WERI-Rb-1 (cell line): ENCODE measurements at regions not wholly inside any gene's neighbourhood (a gene's known extent, or its start where the extent isn't known, plus 50 kb on each side); places are given as distances from the start of the nearest gene placed in this dataset.
A peak's percentile ranks its signal among the peaks of the same experiment; 100 is the strongest.

ENCODE experiments used
- DNase-seq: peaks from one replicate; pipeline ENCODE4 v3.0.0-alpha.2; 2020
- H3K27ac ChIP-seq: fragments of 250-450 bp; sonication (Bioruptor Pico); 2 replicates; pipeline ENCODE4 v1.5.1; 2020; ENCODE audit warnings: mild to moderate bottlenecking, moderate library complexity
- H3K27me3 ChIP-seq: fragments of 250-450 bp; sonication (Bioruptor Pico); 2 replicates; pipeline ENCODE4 v1.5.1; 2021; ENCODE audit warnings: mild to moderate bottlenecking, low read depth, moderate library complexity; ENCODE audit not compliant: insufficient read depth, severe bottlenecking
- H3K36me3 ChIP-seq: fragments of 250-450 bp; sonication (Bioruptor Pico); 2 replicates; pipeline ENCODE4 v1.5.1; 2020; ENCODE audit warnings: mild to moderate bottlenecking, moderate library complexity
- H3K4me3 ChIP-seq: 2 replicates; pipeline ENCODE4 v1.5.1; 2011; ENCODE audit warnings: low read depth, mild to moderate bottlenecking, control low read depth, low read length
- H3K9me3 ChIP-seq: fragments of 250-450 bp; sonication (Bioruptor Pico); 2 replicates; pipeline ENCODE4 v1.5.1; 2021; ENCODE audit warnings: mild to moderate bottlenecking, moderate library complexity; ENCODE audit not compliant: severe bottlenecking
- CTCF ChIP-seq: IDR thresholded peaks from 2 replicates; pipeline ENCODE4 v1.5.1; 2011; ENCODE audit warnings: low read depth, mild to moderate bottlenecking, control low read depth, inconsistent platforms, low read length

- no peak for DNase-seq
- H3K4me3 ChIP-seq: no peak overlapping the region
- H3K9me3 ChIP-seq: no peaks in the 10 kb centered on the region
- no peak overlapping the region for H3K27ac ChIP-seq
- no peaks in the 10 kb centered on the region for H3K27me3 ChIP-seq
- no peaks in the 10 kb centered on the region for H3K36me3 ChIP-seq
- TF ChIP-seq CTCF: no peak
Observed at GRCh38 chrX:26952213-26952612, 510.9 kb downstream of the PPP4R3C start.

DNA sequence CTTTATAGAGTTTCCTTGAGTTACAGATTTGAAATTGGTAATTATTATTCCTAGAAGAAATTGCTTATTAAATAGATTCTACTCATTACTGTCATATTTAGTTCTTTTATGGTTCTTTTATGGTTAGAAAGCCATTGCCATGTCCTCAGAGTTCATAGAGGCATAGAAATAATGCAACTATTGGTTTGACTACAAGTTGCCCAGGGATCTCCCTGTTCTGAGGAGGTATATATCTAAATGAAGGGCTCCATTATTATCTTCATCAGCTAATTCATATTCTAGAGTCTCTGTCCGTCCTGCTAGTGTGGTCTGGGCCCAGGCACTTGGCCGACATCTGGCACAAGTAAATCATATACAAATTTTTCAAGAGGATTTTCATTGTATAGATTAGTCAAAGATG, 535.7 kb downstream of the PPP4R3C start:
- no peak for TF ChIP-seq CTCF
- H3K4me3 ChIP-seq: no peak overlapping the region
- no peak overlapping the region for H3K27ac ChIP-seq
- no peaks in the 10 kb centered on the region for H3K36me3 ChIP-seq
- no peak for DNase-seq
- no peaks in the 10 kb centered on the region for H3K9me3 ChIP-seq
- H3K27me3 ChIP-seq: no peaks in the 10 kb centered on the region

DNA sequence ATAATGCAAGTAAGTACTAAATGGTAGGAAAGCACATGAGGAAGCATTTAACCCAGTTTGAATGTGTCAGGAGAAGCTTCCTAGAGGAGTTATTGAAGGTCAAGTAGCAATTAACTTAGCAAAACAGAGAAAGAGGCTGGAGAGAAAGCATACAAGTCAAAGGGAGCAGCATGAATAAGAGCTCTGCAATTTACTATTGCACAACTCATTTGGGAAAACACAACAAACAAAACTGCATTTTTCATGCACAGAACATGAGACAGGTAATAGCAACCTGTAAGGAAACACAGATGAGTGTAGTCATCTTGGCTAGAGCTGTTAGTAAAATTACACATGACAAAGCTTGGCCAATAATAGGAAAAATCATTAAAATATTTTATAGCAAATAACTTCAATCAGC, 538.1 kb downstream of the PPP4R3C start:
- no peak overlapping the region for H3K4me3 ChIP-seq
- H3K9me3 ChIP-seq: no peaks in the 10 kb centered on the region
- no peaks in the 10 kb centered on the region for H3K36me3 ChIP-seq
- H3K27me3 ChIP-seq: no peaks in the 10 kb centered on the region
- no peak for DNase-seq
- no peak overlapping the region for H3K27ac ChIP-seq
- no peak for TF ChIP-seq CTCF

GRCh38 chrX:26922278-26922677, 540.9 kb downstream of the PPP4R3C start:
- Histone ChIP-seq H3K27me3 (no peaks in the 10 kb centered on the region), H3K9me3 (no peaks in the 10 kb centered on the region), H3K4me3 (no peak overlapping the region), H3K36me3 (no peaks in the 10 kb centered on the region), H3K27ac (no peak overlapping the region)
- DNase-seq: no peak
- no peak for TF ChIP-seq CTCF

DNA sequence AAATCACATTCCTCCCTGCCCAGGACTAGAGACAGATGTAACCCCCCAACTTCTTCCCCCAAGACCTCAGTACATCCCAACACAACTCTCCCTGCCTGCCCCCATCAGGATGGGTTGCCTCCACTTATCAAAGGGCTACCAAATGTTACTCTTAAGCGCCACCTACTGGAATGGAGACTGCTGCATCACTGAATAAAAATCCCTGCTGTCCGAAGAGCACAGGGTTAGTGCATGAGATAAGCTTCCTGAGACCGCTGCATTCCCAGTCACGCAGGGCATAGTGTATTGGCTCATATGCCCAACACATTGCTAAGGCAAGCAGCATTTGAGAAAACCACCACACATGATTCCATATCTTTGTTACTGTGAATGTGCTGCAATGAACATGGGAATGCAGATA, 544.5 kb downstream of the PPP4R3C start:
- peak; percentile 73 for TF ChIP-seq CTCF
- H3K36me3 ChIP-seq: no peaks in the 10 kb centered on the region
- H3K9me3 ChIP-seq: no peaks in the 10 kb centered on the region
- H3K27ac ChIP-seq: no peak overlapping the region
- DNase-seq: peak; percentile 40
- no peak overlapping the region for H3K4me3 ChIP-seq
- no peaks in the 10 kb centered on the region for H3K27me3 ChIP-seq

DNA sequence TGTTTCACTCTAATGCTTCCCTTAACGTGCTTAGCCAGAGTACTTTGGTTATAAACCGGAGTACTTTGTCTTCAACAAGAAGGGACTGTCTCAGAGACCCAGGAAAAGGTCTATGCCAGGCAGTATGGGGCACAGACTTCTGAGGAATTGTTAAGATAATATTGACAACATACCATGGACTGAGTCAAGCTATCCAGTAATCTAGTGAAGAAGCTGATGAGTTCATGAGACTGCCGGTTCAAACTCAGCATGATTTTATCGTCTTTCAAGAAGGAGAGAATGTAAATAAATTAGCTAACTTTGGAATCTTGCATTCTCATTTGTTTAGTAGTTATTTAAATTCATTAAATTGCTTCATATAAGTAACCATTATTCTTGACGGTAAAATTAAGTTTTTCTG, 546.1 kb downstream of the PPP4R3C start:
- Histone ChIP-seq H3K27ac (no peak overlapping the region), H3K9me3 (no peaks in the 10 kb centered on the region), H3K4me3 (no peak overlapping the region), H3K27me3 (no peaks in the 10 kb centered on the region), H3K36me3 (no peaks in the 10 kb centered on the region)
- DNase-seq: no peak
- TF ChIP-seq CTCF: no peak
